GM12865 (cell line): ENCODE measurements at regions not wholly inside any gene's neighbourhood (a gene's known extent, or its start where the extent isn't known, plus 50 kb on each side); places are given as distances from the start of the nearest gene placed in this dataset.

ENCODE experiments used
- DNase-seq: peaks from one replicate; pipeline ENCODE4 v3.0.0; 2010; ENCODE audit warnings: low read depth
- H3K4me3 ChIP-seq: 2 replicates; pipeline ENCODE4 v1.5.1; 2011; ENCODE audit warnings: mild to moderate bottlenecking, low read depth, low read length, control low read depth
- TF ChIP-seq, protein P1 (sequence below): IDR thresholded peaks from 2 replicates; pipeline ENCODE4 v1.5.1; 2011; ENCODE audit warnings: low read length, control low read depth, low read depth, inconsistent platforms; ENCODE audit not compliant: insufficient read depth; ENCODE audit errors: missing control alignments

DNA sequence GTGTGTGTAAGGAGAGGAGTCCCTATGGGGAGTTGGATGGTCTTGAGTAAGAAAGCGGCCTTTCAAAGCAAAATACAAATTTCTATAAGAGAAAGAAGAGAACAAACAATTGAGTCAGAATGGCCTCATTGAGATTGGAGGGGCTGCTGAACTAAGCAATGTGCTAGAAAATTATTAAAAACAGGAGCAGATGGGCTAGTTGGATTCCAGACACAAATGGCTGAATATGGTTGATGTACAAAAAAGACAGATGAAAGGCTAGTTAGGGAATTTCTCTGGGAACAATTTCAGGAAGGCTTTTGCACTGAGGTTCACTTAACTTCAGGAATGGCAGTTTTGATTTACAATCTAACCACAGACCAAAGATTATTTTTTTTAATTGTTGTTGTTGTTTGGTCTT, 1806.8 kb upstream of the TENM3 start:
- TF ChIP-seq, protein P1, sequence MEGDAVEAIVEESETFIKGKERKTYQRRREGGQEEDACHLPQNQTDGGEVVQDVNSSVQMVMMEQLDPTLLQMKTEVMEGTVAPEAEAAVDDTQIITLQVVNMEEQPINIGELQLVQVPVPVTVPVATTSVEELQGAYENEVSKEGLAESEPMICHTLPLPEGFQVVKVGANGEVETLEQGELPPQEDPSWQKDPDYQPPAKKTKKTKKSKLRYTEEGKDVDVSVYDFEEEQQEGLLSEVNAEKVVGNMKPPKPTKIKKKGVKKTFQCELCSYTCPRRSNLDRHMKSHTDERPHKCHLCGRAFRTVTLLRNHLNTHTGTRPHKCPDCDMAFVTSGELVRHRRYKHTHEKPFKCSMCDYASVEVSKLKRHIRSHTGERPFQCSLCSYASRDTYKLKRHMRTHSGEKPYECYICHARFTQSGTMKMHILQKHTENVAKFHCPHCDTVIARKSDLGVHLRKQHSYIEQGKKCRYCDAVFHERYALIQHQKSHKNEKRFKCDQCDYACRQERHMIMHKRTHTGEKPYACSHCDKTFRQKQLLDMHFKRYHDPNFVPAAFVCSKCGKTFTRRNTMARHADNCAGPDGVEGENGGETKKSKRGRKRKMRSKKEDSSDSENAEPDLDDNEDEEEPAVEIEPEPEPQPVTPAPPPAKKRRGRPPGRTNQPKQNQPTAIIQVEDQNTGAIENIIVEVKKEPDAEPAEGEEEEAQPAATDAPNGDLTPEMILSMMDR: no peak
- no peak overlapping the region for H3K4me3 ChIP-seq
- no peak for DNase-seq

DNA sequence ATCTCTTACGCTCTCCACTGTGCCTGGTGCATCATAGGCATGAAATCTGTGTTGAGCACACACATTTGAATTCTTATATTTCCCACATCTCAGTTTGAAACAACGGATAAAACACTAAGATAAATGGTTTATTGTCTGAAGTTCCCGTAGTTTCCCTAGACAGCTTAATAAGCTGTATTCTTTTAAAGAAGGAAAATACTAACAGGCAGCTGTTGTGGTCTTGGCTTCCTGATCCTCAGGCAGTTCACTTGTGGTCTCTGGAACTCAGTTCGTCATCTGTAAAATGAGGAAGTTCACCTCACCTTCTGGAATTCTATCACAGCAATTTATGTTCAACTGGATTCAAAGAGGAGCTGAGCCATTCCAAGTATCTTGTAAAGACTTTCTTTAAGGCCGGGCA, 1805.6 kb upstream of the TENM3 start:
- DNase-seq: no peak
- TF ChIP-seq, protein P1: no peak
- H3K4me3 ChIP-seq: no peak overlapping the region

DNA sequence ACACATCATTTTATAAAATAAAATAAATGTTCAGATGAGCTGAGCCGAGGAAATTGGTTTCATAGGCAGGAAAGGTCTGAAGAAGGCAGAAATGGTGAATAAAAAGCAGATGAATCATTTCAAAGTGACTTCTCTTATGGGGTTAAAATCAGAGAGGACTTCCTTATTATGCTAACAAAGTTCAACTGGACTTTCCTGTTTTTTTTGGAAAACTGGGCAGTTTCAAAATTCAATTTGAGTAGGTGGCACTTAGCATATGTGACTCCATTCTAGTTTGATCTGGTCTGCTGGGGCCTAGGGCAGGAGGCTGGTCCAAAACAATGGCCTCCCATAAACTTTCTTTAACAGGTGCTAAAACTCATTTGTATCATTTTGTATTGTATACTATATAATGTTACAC, 1794.9 kb upstream of the TENM3 start:
- no peak for DNase-seq
- TF ChIP-seq, protein P1: no peak

DNA sequence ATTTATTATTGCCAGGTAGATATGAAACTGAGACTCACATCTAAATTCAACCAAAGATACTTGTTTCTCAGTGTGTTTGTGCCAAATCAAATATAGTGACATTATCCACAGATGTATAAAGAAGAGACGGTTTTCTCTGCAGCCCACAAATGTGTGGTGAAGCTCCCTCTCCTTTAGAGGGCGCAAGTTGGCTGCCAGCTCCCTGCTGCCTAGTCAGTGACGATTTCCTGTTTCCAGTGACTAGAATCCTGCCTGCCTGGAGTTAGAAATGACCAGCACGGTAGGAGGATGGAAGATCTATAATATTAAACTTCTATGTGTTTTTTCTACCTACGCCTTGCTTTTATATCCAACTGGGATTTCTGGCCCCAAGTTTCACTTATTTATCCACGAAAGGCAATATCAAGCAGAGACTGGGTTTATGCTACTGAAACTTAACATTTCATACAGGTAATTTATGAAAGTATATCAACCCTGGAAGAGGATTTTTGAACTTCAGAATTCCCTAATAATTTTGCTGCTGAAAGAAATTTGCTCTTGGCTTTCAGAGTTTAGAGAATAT, 1793.7 kb upstream of the TENM3 start:
- peak; percentile 64 for DNase-seq
- TF ChIP-seq, protein P1: peak; percentile 68
- H3K4me3 ChIP-seq: peak overlapping the region; percentile 19

More for the DNA sequence above, 1794.9 kb upstream of the TENM3 start:
- H3K4me3 ChIP-seq: no peak overlapping the region

DNA sequence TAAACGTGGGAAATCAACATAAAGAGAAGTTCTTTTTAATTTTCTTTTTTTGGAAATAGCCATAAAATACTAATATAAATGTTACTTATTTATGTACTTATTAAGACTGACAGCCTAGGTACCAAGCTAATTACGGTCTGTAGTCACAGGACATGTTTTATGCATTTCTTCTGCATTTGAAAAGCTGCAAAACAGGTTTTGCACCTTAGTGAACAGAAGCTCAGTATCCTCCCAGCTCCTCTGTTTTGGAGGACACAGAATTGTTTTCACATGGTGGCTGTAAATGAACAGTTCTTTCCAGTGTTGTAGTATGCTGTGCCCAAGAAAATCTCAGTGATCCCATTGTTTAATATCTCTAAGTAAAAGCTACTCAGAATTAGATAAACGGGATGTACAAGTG, 1788.0 kb upstream of the TENM3 start:
- DNase-seq: no peak
- no peak overlapping the region for H3K4me3 ChIP-seq
- TF ChIP-seq, protein P1: no peak

DNA sequence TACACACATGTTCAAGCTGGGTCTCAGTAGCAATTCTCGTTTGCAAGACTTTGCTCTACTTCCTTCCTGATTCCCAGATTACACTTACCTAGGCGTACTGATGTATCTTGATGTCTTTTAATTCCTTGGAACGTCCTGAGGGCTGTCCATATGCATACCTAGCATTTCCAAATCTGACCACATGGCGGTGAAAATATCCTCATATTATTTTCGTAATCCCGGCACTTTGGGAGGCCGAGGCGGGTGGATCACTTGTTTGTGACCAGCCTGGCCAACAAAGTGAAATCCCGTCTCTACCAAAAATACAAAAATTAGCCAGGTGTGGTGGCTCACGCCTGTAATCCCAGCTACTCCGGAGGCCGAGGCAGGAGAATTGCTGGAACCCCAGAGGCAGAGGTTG, 1786.3 kb upstream of the TENM3 start:
- DNase-seq: no peak
- no peak overlapping the region for H3K4me3 ChIP-seq
- TF ChIP-seq, protein P1: no peak

DNA sequence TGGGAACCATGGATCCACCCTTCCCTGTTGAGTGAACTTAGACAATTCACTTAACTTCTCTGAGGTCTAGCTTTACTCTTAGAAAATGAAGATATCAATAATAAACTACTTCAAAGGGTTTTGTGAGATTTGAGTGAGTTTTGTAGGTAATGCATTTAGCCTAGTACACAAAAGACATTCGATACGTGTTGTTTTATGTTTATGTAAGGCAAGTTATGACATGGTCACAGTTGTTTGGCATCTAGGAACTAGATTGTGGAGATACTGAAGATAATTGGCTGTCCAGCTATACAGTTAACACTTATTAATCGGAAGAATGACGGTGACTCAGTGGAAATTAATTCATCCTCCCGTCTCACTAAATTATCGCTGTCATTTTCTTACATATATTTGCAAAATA, 1781.1 kb upstream of the TENM3 start:
- TF ChIP-seq, protein P1: no peak
- H3K4me3 ChIP-seq: no peak overlapping the region
- no peak for DNase-seq
